ENCODE measurements at regions not wholly inside any gene's neighbourhood (a gene's known extent, or its start where the extent isn't known, plus 50 kb on each side); places are given as distances from the start of the nearest gene placed in this dataset.

GRCh38 chr14:29461506-29461905 lies 466.1 kb downstream of the PRKD1 start:
- TF ChIP-seq GATA1 (IDR thresholded peaks at IDR 0.05; ENCODE audit: low read depth, low read length), result no peak
- TF ChIP-seq POLR2A (IDR thresholded peaks at IDR 0.05; ENCODE audit: low read length), result no peak

DNA sequence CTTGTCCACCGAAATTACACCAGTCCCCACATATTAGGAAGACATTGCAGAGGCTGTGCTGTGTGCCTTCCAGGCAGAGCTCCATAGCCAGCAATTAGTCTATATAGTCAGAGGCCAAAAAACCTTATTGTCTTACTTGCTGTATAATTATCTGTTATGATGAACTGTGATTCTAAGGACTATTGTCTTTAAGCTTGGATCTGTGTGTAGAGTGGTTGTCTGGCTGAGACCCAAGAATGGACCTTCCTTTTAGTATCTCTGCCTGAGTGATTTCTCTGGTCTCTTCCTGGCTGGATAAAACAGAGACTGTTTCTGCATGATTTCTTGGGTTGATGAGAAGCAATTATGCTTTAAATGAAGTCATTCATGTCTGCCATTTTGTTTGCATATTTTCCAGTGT lies 465.3 kb downstream of the PRKD1 start:
- TF ChIP-seq GATA1 (IDR thresholded peaks at IDR 0.05; ENCODE audit: low read depth, low read length) (no peak), POLR2A (IDR thresholded peaks at IDR 0.05; ENCODE audit: low read length) (no peak)

More at GRCh38 chr14:29461506-29461905, 466.1 kb downstream of the PRKD1 start:
- DNase-seq, result no peak

DNA sequence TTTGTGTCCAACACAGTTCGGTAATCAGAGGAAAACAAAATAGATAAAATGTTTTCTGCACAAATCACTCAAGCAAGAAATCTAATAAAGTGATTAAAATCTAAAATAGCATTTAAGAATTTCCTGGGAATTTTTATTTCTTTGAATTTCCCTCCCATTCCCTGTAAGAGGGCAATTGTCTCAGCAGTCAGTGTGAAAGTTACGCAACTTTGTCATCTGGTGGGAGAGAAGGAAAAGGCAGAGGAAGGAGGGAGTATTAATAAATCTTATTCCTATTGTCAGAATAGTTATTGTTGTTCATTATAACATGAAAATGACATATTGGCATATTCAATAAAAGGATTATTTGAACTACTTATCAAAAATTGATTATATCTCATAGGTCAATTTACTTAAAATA lies 464.9 kb downstream of the PRKD1 start:
- no peak for DNase-seq
- no peak for TF ChIP-seq POLR2A (IDR thresholded peaks at IDR 0.05; ENCODE audit: low read length)
- no peak for TF ChIP-seq GATA1 (IDR thresholded peaks at IDR 0.05; ENCODE audit: low read depth, low read length)

More for the DNA sequence above, 465.3 kb downstream of the PRKD1 start:
- DNase-seq, result no peak

GRCh38 chr14:29463727-29464395 lies 463.8 kb downstream of the PRKD1 start:
- DNase-seq, result no peak
- TF ChIP-seq GATA1 (IDR thresholded peaks at IDR 0.05; ENCODE audit: low read depth, low read length), result no peak
- TF ChIP-seq POLR2A (IDR thresholded peaks at IDR 0.05; ENCODE audit: low read length), result no peak

DNA sequence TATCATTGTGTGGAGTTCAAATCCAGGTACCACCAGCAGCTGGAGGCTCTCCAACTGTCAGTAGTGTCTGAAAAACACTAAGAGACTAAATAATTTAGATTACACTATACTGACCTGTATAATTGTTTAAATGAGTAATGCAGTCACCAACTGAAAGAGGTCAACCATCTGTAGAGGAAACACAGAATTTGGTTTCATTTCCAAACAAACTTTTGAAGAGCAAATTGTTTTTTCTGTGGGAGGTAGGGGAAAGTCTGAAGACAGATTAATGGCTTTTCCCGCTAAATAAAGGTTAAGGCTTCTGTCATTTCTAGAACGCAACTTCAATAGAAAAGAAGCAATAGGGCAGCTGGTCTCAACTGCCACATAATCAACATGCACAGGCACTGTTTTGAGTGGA lies 462.6 kb downstream of the PRKD1 start:
- TF ChIP-seq POLR2A (IDR thresholded peaks at IDR 0.05; ENCODE audit: low read length) (no peak), GATA1 (IDR thresholded peaks at IDR 0.05; ENCODE audit: low read depth, low read length) (no peak)

DNA sequence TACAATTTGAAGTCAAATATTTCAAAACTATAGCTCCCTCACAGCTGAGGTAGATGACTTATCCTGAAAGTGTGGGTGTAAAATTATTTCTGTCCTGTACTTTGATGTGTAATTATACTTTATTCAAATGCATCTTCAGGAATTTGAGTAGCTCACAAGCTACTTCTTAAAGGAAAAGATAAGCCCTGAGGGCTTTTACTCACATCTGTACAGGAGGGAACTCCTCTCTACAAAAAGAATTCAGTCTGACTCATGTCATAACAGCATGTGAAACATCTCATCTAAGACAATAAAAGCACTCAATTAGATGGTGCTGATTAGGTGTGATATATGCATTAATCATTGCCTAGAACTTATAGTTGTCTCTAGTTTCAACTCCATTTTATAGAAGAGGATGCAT lies 452.0 kb downstream of the PRKD1 start:
- no peak for DNase-seq
- TF ChIP-seq POLR2A (IDR thresholded peaks at IDR 0.05; ENCODE audit: low read length) (no peak), GATA1 (IDR thresholded peaks at IDR 0.05; ENCODE audit: low read depth, low read length) (no peak)

More for the DNA sequence above, 462.6 kb downstream of the PRKD1 start:
- no peak for DNase-seq

DNA sequence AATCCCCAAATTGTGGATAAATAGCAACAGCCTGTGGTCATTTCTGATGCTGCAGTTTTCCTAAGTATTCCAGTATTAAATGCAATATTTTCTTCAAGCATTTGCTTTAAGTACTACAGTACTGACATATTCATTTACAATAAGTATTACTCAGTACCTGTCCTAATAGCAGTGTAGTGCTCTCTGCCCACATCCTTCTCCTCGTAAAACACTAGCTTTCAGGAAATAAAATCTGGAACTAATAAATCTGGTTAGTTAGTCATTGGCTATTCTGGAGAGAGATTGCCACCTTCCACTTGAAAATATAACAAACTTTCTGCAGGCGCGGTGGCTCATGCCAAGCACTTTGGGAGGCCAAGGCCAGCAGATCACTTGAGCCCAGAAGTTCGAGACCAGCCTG lies 441.5 kb downstream of the PRKD1 start:
- DNase-seq, result no peak

DNA sequence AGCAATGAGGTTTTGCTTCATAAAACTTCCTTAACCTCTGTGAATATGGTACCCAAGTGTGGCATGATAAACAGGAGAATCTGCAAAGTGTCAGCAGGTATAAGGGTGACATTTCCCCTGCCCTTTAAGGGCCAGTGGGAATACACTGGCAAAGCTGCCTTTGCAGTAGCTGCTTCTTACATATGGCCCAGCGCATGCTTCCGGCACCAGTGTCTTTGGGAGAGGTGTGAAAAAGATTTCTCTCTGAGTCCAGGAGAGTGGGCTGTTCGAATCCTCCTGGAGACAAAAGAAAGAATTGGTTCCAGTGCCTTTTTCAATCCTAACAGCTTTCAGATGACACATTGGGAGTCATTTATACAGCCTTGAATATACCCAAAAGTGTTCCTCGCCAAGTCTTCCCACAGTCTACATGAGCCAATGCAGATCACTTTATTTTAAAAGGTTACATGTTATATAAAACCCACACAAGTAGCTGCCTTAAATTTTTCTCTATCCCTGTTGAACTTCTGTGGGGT lies 437.7 kb downstream of the PRKD1 start:
- TF ChIP-seq GATA1 (IDR thresholded peaks at IDR 0.05; ENCODE audit: low read depth, low read length) (no peak), POLR2A (IDR thresholded peaks at IDR 0.05; ENCODE audit: low read length) (no peak)
- no peak for DNase-seq

More for the DNA sequence above, 441.5 kb downstream of the PRKD1 start:
- TF ChIP-seq POLR2A (IDR thresholded peaks at IDR 0.05; ENCODE audit: low read length) (no peak), GATA1 (IDR thresholded peaks at IDR 0.05; ENCODE audit: low read depth, low read length) (no peak)

GRCh38 chr14:29493849-29494248 lies 433.8 kb downstream of the PRKD1 start:
- TF ChIP-seq POLR2A (IDR thresholded peaks at IDR 0.05; ENCODE audit: low read length), result no peak
- no peak for TF ChIP-seq GATA1 (IDR thresholded peaks at IDR 0.05; ENCODE audit: low read depth, low read length)
- DNase-seq, result no peak

DNA sequence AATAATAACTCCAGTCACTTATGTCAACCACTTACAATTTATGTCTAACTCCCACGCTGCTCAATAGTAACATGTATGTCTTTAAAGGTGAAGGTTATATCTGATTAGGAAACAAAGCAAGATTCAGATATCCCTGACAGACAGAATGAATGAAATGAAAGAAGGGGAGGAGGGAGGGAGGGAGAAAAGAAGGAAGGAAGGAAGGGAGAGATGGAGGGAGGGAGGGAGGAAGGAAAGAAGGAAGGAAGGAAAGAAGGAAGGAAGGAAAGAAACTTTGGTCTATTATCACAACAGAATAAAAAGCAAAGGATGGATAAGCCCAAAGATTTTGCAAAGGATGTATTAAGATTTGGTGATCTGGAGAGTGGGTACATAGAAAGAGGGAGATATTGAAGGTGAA lies 433.3 kb downstream of the PRKD1 start:
- no peak for TF ChIP-seq GATA1 (IDR thresholded peaks at IDR 0.05; ENCODE audit: low read depth, low read length)
- no peak for DNase-seq

DNA sequence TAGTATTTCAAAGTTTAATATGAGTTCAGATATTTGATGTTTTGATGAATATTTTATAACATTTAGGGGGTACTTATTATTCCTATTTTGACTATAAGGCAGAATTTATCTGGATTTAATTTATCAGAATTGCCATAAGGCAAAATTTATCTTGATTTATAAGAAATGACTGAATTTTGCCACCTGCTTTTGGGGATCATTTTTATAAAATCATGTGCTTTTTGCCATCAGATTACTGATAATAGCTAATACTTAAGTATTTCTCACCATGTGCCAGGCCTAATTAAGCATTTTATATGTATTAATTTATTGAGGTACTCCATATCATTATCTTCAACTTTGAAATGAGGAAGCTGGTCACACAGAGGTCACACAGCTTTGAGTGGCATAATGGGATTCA lies 423.7 kb downstream of the PRKD1 start:
- no peak for TF ChIP-seq GATA1 (IDR thresholded peaks at IDR 0.05; ENCODE audit: low read depth, low read length)
- no peak for TF ChIP-seq POLR2A (IDR thresholded peaks at IDR 0.05; ENCODE audit: low read length)
- no peak for DNase-seq

DNA sequence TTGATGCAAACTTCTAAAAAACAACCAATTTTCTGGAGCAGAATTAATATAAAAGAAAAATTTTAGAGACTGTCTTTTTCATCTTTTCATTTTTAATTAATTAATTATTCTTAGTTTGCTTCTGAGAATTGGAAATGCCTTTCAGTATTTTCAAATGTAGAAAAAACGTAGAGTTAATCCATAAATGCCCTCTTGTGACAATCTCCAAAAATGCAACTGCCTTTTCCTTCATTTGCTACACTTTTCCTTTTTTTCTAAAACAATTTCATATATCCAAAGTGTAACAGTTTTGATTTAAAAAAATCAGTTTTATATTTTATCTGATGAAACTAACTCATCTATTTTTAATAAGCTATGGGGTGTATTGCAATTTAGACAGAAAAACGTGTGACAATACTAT lies 409.3 kb downstream of the PRKD1 start:
- DNase-seq, result no peak
- no peak for TF ChIP-seq GATA1 (IDR thresholded peaks at IDR 0.05; ENCODE audit: low read depth, low read length)
- no peak for TF ChIP-seq POLR2A (IDR thresholded peaks at IDR 0.05; ENCODE audit: low read length)

- TF ChIP-seq GATA1 (IDR thresholded peaks at IDR 0.05; ENCODE audit: low read depth, low read length) (no peak), POLR2A (IDR thresholded peaks at IDR 0.05; ENCODE audit: low read length) (no peak)
- DNase-seq, result peak; percentile 0 to 5
Observed at GRCh38 chr14:29521526-29522137, 406.0 kb downstream of the PRKD1 start.
